ENCODE measurements at regions not wholly inside any gene's neighbourhood (a gene's known extent, or its start where the extent isn't known, plus 50 kb on each side); places are given as distances from the start of the nearest gene placed in this dataset.

DNA sequence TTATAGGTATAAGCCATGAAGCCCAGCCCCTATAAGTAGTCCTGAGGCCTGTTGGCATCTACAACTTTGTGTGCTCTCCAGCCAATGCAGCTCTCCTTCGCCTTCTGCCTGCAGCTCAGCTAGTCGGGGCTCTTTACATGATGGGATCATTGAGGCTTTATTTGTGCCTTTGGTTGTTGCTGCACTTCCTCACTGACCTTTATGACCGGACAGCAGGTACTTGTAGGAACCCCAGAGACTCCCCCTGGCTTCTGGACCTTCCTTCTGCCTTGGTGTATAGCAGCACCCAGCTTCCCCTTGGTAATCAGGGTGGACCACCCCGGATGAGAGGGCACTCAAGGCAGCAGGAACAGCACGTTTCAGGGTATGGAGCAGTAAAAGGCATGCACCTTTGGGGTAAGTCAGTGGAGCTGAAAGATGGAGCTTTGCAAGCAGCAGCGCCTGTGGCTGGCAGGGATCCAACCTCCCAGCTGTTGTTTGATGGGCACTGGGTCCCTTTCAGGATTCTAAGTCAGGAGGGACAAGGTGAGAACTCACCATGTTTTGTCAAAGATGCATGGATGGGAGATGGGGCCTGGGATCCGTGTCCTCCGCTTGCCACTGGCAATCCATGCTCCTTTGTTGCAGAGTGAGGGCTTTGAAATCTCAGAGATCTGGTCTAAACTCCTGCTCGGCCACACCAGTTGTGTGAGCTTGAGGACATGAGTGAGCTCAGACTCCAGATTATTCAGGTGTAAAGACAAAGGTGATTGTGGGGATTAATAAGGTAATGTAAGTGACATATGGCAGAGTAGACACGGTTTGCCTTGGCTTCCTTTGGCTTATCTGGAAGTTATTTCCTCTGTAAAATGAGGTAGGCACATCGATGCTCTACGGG is 65.1 kb upstream of the KLF13 start:
- TF ChIP-seq, protein P1, sequence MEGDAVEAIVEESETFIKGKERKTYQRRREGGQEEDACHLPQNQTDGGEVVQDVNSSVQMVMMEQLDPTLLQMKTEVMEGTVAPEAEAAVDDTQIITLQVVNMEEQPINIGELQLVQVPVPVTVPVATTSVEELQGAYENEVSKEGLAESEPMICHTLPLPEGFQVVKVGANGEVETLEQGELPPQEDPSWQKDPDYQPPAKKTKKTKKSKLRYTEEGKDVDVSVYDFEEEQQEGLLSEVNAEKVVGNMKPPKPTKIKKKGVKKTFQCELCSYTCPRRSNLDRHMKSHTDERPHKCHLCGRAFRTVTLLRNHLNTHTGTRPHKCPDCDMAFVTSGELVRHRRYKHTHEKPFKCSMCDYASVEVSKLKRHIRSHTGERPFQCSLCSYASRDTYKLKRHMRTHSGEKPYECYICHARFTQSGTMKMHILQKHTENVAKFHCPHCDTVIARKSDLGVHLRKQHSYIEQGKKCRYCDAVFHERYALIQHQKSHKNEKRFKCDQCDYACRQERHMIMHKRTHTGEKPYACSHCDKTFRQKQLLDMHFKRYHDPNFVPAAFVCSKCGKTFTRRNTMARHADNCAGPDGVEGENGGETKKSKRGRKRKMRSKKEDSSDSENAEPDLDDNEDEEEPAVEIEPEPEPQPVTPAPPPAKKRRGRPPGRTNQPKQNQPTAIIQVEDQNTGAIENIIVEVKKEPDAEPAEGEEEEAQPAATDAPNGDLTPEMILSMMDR (IDR thresholded peaks at IDR 0.05; ENCODE audit: poor library complexity, severe bottlenecking), result no peak
- TF ChIP-seq TAF1 (IDR thresholded peaks at IDR 0.05; ENCODE audit: low read depth) (no peak), SMC3 (conservative IDR thresholded peaks at IDR 0.05; ENCODE audit: poor library complexity) (no peak), POLR2AphosphoS5 (IDR thresholded peaks at IDR 0.05) (no peak), EZH2 (IDR thresholded peaks at IDR 0.05; ENCODE audit: borderline replicate concordance, insufficient read depth, low read length, poor library complexity, severe bottlenecking) (no peak), EP300 (conservative IDR thresholded peaks at IDR 0.05; ENCODE audit: poor library complexity, severe bottlenecking) (no peak), MXI1 (conservative IDR thresholded peaks at IDR 0.05; ENCODE audit: poor library complexity, severe bottlenecking) (no peak), RAD21 (conservative IDR thresholded peaks at IDR 0.05) (no peak)
- TF ChIP-seq, protein P2, sequence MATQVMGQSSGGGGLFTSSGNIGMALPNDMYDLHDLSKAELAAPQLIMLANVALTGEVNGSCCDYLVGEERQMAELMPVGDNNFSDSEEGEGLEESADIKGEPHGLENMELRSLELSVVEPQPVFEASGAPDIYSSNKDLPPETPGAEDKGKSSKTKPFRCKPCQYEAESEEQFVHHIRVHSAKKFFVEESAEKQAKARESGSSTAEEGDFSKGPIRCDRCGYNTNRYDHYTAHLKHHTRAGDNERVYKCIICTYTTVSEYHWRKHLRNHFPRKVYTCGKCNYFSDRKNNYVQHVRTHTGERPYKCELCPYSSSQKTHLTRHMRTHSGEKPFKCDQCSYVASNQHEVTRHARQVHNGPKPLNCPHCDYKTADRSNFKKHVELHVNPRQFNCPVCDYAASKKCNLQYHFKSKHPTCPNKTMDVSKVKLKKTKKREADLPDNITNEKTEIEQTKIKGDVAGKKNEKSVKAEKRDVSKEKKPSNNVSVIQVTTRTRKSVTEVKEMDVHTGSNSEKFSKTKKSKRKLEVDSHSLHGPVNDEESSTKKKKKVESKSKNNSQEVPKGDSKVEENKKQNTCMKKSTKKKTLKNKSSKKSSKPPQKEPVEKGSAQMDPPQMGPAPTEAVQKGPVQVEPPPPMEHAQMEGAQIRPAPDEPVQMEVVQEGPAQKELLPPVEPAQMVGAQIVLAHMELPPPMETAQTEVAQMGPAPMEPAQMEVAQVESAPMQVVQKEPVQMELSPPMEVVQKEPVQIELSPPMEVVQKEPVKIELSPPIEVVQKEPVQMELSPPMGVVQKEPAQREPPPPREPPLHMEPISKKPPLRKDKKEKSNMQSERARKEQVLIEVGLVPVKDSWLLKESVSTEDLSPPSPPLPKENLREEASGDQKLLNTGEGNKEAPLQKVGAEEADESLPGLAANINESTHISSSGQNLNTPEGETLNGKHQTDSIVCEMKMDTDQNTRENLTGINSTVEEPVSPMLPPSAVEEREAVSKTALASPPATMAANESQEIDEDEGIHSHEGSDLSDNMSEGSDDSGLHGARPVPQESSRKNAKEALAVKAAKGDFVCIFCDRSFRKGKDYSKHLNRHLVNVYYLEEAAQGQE (IDR thresholded peaks at IDR 0.05; ENCODE audit: borderline replicate concordance), result no peak
